ENCODE measurements at regions not wholly inside any gene's neighbourhood (a gene's known extent, or its start where the extent isn't known, plus 50 kb on each side); places are given as distances from the start of the nearest gene placed in this dataset.
A peak's percentile ranks its signal among the peaks of the same experiment; 100 is the strongest.
"Not testable (repeated sequence)": the region's sequence is repeated elsewhere in the genome, so short reads cannot be mapped to it uniquely, and the experiment has no call there.

DNA sequence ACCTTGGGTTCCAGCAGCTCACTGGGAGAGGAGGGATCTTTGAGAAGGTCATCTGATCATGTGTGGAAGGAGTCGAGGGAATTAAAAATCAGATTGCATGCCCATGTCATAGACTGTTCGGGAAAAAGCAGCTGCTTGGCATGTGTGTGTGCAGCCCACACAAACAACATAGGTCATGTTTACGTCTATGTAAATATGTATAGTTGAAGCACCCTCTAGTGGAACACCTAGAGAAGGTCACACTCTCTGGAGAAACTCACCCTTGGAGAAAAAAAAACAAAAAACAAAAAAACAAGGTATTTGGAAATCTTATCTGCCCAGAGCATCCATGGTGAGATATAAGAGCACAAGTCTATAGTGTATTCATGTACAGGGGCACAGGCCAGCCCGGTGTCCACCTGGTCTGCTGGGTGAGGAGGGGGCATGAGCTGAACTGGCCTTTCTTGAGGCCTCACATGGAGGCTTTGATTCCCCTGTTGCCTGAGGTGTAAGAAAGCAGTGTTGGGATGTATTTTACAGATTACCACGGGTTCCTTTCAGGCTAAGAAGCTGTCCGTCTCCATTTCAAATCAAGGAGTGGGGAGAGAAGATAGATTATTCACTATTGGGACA is 98.0 kb downstream of the NPY start:
- Mint-ChIP-seq H3K36me3 (ENCODE audit: low read depth) (no peaks in the 10 kb centered on the region), H3K4me3 (no peak overlapping the region), H3K4me1 (no peaks in the 10 kb centered on the region), H3K27me3 (peaks cover 3% of the 10 kb centered on the region), H3K27ac (no peak overlapping the region), H3K9me3 (no peaks in the 10 kb centered on the region)
- no peak for ATAC-seq (replicated peaks)

DNA sequence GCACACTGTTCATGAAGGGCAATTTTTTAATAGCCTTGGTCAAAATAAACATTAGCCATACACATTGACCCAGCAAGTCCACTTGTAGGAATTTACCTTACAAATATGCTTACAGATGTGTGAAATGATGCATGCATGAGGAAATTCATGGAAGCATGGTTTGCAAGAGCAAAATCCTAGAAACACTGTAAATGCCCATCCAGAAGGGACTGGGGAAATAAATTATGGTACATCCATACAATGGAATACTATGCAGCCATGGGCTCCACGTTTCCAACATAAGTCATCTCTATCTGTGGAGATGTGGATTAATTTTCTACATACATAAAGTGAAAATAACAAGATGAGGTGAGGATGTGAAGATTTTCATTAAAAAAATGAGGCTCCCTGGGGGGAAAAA is 99.1 kb downstream of the NPY start:
- ATAC-seq (replicated peaks) = no peak
- no peak overlapping the region for H3K27ac Mint-ChIP-seq
- no peaks in the 10 kb centered on the region for H3K4me1 Mint-ChIP-seq
- peaks cover 3% of the 10 kb centered on the region for H3K27me3 Mint-ChIP-seq
- H3K36me3 Mint-ChIP-seq (ENCODE audit: low read depth) = no peaks in the 10 kb centered on the region
- H3K4me3 Mint-ChIP-seq = no peak overlapping the region
- H3K9me3 Mint-ChIP-seq = no peaks in the 10 kb centered on the region

DNA sequence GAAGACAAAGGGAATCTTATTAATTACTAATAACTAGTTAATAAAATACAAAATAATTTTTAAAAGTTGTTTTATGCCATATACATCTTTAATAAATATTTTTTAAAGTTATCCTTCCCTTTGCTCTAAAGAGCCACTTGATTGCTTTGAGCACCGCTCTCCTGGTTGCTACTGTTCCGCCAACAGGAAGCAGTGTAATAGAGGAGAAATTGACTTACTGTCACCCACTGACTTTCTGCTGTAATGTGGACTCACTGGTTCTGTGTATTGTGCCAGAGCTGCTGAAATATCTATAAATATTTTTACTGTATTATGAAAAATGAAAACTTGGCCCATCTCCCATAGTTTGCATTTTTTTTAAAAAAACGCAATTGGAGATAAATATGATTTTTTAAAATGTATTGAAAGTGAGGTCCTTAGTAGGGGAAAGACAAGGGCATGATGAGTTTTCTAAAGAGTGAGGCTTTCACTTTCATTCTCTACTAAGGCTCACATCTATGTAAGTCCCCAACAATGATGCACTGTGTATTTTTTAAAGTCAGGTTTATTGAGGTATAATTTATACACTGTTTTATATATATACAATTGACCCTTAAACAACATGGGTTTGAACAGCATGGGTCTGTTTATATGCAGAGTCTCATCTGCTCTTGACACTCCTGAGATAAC is 100.5 kb downstream of the NPY start:
- no peaks in the 10 kb centered on the region for H3K9me3 Mint-ChIP-seq
- H3K27ac Mint-ChIP-seq = no peak overlapping the region
- peaks cover 3% of the 10 kb centered on the region for H3K27me3 Mint-ChIP-seq
- no peak overlapping the region for H3K4me3 Mint-ChIP-seq
- no peaks in the 10 kb centered on the region for H3K36me3 Mint-ChIP-seq (ENCODE audit: low read depth)
- no peak for ATAC-seq (replicated peaks)
- H3K4me1 Mint-ChIP-seq = no peaks in the 10 kb centered on the region

DNA sequence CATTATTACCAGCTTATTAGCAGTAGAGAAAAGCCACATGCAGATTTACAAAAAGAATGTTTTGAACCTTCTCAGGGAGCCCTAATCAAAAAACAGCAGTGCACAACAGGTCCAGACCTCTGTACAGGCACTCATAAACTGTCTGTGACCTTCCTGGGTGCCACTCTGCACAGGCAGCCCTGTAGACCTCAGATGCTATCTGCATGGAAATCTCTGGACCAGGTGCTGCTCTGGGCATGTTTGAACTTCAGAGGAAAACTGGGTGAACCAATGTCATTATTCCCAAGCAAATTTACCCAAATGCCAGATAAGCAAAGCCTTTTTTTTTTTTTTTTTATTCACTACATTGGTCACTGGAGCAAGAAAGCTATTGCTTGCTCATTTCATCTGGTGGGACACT is 104.2 kb downstream of the NPY start:
- Mint-ChIP-seq H3K9me3 (no peaks in the 10 kb centered on the region), H3K4me1 (no peaks in the 10 kb centered on the region), H3K27ac (no peak overlapping the region), H3K27me3 (peaks cover 10% of the 10 kb centered on the region), H3K36me3 (ENCODE audit: low read depth) (no peaks in the 10 kb centered on the region), H3K4me3 (no peak overlapping the region)
- ATAC-seq (replicated peaks) = no peak

DNA sequence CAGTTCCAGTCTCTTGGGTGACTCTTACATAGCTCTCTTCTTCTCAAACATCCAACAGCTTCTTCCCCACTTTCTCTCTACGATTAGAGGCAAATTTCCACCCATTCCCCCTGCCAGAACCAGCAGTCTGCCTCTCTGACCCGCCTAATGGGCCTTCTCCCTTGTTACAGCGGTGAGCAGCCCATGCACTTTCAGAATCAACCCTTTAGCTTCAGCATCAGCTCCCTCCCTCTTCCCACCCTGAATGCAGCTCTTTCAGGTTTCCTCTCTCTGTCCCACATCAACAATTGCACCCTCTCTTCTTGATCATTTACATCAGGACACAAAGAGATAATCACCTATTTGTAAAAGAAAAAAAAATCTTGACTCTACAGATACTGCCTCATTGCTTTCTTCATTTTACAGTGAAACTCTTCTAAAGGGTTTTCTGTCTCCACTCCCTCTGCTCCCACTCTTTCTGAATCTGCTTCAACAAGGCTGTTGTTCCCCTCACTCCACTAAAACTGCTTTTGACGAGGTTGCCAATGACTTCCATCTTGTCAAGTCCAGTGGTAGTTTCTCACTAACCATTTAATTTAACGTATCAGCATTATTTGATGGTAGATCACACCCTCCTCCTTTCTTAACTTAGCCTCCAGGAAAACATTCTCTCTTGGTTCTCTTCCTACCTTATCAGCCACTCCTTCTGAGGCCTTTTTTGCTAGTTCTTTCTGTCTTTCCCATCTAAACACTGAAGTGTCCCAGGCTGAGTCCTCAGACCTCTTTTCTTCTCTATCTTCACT is 106.6 kb downstream of the NPY start:
- Mint-ChIP-seq H3K9me3 (no peaks in the 10 kb centered on the region), H3K4me3 (no peak overlapping the region), H3K27me3 (peaks cover 10% of the 10 kb centered on the region), H3K4me1 (no peaks in the 10 kb centered on the region), H3K36me3 (ENCODE audit: low read depth) (no peaks in the 10 kb centered on the region), H3K27ac (no peak overlapping the region)
- ATAC-seq (replicated peaks) = no peak

DNA sequence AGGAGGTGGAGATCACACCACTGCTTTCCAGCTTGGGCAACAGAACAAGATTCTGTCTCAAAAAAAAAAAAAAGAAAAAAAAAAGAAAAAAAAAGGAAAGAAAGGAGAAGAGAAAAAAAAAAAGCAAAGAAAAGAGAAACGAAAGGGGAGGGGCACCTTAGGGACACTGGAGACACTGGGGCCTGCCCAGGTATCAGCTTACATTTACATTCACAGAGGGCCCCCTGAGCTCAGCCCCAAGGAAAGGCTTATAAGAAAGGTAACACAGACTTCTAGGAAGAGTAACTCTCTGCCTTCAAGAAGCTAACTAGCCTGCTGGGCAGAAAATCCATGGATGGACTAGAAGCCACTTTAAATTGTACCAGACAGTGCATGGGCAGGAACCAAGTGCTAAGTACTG is 108.8 kb downstream of the NPY start:
- Mint-ChIP-seq H3K4me1 (no peaks in the 10 kb centered on the region), H3K9me3 (no peaks in the 10 kb centered on the region), H3K27me3 (peaks cover 11% of the 10 kb centered on the region), H3K27ac (no peak overlapping the region), H3K36me3 (ENCODE audit: low read depth) (no peaks in the 10 kb centered on the region), H3K4me3 (no peak overlapping the region)
- ATAC-seq (replicated peaks) = no peak

DNA sequence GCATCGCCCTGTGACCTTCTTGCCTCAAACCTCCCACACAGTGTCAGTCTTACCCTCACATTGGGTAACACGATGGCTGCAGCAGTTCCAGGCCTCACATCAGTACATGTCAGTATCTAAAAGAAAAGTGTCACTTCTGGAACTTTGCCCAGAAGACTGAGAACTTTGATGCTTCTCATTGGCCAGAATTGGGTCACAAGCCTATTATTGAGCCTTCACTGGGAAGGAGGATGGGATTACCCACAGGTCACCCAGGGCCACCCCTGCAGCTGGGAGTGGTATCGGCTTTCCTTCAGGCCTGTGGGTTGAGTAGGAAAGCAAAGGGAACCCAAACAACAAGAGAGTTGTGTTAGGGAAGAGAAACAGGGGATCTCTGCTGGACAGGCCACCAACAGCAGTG is 111.5 kb downstream of the NPY start:
- no peak for ATAC-seq (replicated peaks)
- H3K4me3 Mint-ChIP-seq = no peak overlapping the region
- H3K4me1 Mint-ChIP-seq = no peaks in the 10 kb centered on the region
- peaks cover 11% of the 10 kb centered on the region for H3K27me3 Mint-ChIP-seq
- no peaks in the 10 kb centered on the region for H3K9me3 Mint-ChIP-seq
- no peaks in the 10 kb centered on the region for H3K36me3 Mint-ChIP-seq (ENCODE audit: low read depth)
- H3K27ac Mint-ChIP-seq = no peak overlapping the region

DNA sequence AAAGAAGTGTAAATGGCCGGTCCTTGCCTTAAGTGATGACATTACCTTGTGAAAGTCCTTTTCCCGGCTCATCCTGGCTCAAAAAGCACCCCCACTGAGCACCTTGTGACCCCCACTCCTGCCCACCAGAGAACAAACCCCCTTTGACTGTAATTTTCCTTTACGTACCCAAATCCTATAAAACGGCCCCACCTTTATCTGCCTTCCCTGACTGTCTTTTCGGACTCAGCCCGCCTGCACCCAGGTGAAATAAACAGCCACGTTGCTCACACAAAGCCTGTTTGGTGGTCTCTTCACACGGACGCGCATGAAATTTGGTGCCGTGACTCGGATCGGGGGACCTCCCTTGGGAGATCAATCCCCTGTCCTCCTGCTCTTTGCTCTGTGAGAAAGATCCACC is 112.4 kb downstream of the NPY start:
- not testable (repeated sequence) for H3K36me3 Mint-ChIP-seq (ENCODE audit: low read depth); ATAC-seq (replicated peaks); H3K27ac Mint-ChIP-seq; H3K4me3 Mint-ChIP-seq; H3K4me1 Mint-ChIP-seq; H3K9me3 Mint-ChIP-seq
- H3K27me3 Mint-ChIP-seq = peaks cover 11% of the 10 kb centered on the region

DNA sequence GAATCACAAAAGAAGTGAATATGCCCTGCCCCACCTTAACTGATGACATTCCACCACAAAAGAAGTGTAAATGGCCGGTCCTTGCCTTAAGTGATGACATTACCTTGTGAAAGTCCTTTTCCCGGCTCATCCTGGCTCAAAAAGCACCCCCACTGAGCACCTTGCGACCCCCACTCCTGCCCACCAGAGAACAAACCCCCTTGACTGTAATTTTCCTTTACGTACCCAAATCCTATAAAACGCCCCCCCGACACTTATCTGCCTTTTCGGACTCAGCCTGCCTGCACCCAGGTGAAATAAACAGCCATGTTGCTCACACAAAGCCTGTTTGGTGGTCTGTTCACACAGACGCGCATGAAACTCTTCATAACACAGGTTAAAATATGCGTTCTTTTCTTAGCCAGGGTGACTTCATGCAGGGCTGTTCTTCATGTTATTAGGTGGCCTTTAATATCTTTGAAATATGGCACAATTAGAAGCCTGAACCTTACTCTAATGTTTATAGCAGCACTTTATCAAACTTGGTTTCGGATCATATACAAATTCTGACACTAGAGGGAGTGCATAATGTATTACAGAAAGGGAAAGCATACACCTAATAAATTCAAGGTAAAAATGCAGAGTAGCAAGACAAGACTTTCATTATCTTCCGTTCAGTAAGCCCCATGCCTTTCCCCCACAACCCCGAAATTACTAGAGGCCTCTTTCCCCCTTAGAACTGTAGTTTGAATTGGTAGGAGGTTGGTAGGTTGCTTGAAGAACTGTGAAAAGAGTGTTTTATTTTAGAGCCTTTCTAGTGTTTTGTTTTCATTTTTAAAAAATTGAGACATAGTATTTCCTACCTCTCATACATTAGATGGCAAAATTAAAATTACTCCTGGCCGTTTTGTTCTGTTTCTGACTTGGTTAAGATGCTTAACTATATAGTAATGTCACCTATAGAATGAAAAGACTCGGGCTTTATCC is 117.9 kb downstream of the NPY start:
- no peak for ATAC-seq (replicated peaks)
- H3K36me3 Mint-ChIP-seq (ENCODE audit: low read depth) = no peaks in the 10 kb centered on the region
- no peak overlapping the region for H3K27ac Mint-ChIP-seq
- H3K4me1 Mint-ChIP-seq = peaks cover 5% of the 10 kb centered on the region
- H3K4me3 Mint-ChIP-seq = no peak overlapping the region
- H3K9me3 Mint-ChIP-seq = no peaks in the 10 kb centered on the region
- H3K27me3 Mint-ChIP-seq = peaks cover 14% of the 10 kb centered on the region

DNA sequence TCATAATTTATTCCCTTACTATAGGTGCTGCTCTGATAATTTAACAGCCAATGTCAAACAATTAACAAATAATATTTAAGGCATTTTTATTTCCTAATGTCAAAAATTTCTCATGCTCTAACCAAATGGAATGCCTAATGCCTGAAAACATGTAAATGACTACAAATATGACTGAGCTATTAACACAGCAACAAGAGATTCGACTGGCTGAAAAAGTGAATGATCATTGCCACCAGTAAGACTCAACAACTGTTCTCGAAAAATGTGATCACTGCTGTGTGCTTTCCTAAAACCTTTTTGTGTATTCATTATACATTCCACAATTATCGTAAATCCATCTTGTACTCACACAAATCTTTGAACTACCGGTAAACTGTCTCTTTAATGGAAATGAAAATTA is 118.7 kb downstream of the NPY start:
- H3K27ac Mint-ChIP-seq = no peak overlapping the region
- peaks cover 9% of the 10 kb centered on the region for H3K27me3 Mint-ChIP-seq
- H3K36me3 Mint-ChIP-seq (ENCODE audit: low read depth) = no peaks in the 10 kb centered on the region
- H3K9me3 Mint-ChIP-seq = no peaks in the 10 kb centered on the region
- H3K4me3 Mint-ChIP-seq = no peak overlapping the region
- H3K4me1 Mint-ChIP-seq = peaks cover 5% of the 10 kb centered on the region
- ATAC-seq (replicated peaks) = no peak

DNA sequence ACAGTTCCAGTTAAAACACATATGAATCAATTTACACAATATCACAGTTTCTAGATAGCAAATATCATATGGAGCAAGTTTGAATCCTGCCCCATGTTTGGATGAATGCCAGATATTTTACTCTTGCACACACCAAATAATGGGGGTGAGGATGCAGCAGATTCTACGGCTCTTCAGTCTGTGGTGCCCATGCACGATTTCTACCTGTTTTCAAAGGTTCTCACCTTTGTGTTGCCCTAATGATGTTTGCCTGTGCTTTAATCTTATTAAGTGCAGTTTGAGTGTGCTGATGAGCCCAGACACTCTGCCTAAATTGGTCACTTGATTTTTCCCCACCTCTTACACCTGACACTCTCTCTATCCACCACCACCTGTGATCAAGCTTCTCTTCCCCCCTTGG is 119.6 kb downstream of the NPY start:
- Mint-ChIP-seq H3K27ac (no peak overlapping the region), H3K9me3 (no peaks in the 10 kb centered on the region), H3K36me3 (ENCODE audit: low read depth) (no peaks in the 10 kb centered on the region), H3K4me1 (peaks cover 5% of the 10 kb centered on the region), H3K27me3 (peaks cover 9% of the 10 kb centered on the region), H3K4me3 (no peak overlapping the region)
- no peak for ATAC-seq (replicated peaks)

DNA sequence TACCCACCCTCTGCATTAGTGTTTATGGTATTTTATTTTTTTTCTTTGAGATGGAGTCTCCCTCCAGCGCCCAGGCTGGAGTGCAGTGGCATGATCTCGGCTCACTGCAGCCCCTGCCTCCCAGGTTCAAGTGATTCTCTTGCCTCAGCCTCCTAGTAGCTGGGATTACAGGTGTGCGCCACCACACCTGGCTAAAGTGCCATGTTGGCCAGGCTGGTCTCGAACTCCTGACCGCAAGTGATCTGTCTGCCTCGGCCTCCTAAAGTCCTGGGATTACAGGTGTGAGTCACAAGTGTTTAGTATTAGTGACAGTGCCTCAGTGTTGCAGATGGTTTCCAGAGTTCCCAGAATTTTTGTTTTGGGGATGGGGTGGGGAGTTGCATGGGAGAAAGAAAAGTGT is 120.3 kb downstream of the NPY start:
- ATAC-seq (replicated peaks) = no peak
- H3K27me3 Mint-ChIP-seq = peaks cover 9% of the 10 kb centered on the region
- peaks cover 5% of the 10 kb centered on the region for H3K4me1 Mint-ChIP-seq
- H3K4me3 Mint-ChIP-seq = no peak overlapping the region
- no peaks in the 10 kb centered on the region for H3K36me3 Mint-ChIP-seq (ENCODE audit: low read depth)
- H3K9me3 Mint-ChIP-seq = no peaks in the 10 kb centered on the region
- no peak overlapping the region for H3K27ac Mint-ChIP-seq

DNA sequence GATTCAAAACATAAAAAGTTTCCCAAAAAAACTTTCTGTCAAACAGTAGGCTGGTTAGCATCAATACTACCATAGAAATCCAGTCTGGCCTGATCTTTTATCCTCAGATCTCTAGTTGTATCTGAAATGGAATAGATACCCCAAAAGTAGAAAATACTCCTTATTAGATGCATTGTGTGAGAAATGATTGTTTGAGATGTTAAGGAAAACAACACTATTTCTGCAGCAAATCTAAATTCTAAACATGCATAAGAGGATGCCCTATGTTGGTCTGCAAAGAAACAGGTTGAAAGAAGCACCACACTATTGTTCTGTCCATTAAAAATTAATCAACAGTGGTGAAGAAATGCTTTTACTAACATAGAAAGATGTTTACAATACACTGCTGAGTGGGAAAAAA is 121.0 kb downstream of the NPY start:
- no peaks in the 10 kb centered on the region for H3K36me3 Mint-ChIP-seq (ENCODE audit: low read depth)
- ATAC-seq (replicated peaks) = no peak
- no peaks in the 10 kb centered on the region for H3K9me3 Mint-ChIP-seq
- no peak overlapping the region for H3K4me3 Mint-ChIP-seq
- H3K4me1 Mint-ChIP-seq = peaks cover 5% of the 10 kb centered on the region
- H3K27ac Mint-ChIP-seq = no peak overlapping the region
- peaks cover 14% of the 10 kb centered on the region for H3K27me3 Mint-ChIP-seq

DNA sequence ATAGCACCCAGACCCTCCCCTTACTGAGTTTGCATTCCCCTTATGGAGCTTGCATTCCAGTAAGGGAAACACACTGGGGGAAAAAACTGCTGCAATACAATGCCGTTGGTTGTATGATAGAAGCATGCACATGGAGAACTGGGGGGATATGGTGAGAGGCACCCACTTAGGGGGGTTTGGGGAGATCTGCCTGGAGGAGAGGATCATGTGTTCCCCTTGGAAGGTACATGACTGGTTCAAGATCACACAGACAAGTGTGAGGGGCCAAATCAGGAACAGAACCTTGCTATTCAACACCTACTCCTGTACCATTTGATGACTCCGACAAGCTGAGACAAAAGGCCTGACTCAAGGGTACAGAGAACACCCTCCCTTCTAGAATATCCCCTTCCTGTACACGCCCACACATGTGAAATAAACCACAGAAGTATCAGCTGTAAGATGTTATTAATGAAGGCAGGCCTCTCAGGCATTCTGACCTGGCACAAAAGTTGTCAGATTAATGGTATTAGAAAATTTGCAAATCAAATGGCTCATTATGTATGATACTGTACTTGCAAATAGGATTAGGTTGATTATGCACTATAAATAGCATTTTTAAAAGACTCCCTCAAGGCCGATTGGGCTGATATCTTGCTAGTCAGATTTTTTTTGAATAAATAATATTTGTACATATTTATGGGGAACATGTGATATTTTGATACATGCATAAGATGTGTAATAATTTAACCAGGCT is 122.2 kb downstream of the NPY start:
- Mint-ChIP-seq H3K27me3 (peaks cover 14% of the 10 kb centered on the region), H3K4me3 (no peak overlapping the region), H3K36me3 (ENCODE audit: low read depth) (no peaks in the 10 kb centered on the region), H3K4me1 (peaks cover 5% of the 10 kb centered on the region), H3K9me3 (no peaks in the 10 kb centered on the region), H3K27ac (no peak overlapping the region)
- peak; percentile 49 for ATAC-seq (replicated peaks)

Measured in activated T-helper 17 cell treated with anti-CD3 and anti-CD28 coated beads, Interleukin-2, amount 50 U/mL, for 72 hours (primary cell).